ENCODE measurements at regions not wholly inside any gene's neighbourhood (a gene's known extent, or its start where the extent isn't known, plus 50 kb on each side); places are given as distances from the start of the nearest gene placed in this dataset.

DNA sequence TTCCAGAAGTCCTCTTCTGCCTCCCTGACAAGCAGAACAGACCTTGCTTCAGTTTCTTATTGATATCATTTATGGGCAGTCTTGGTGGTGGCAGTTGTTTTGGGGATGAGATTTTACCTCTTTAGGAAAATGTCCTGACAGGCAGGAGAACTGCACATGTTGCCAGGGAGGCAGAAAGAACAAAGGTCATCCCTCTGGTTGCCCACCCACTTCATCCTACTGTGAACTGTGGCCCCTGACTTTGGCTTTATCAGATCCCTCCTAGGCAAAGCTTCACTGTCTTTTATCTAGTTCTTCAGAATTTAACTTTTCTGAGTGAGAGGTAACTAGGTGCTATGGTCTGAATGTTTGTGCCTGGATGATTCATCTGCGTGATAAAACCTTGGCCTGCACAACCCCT, 2071.3 kb upstream of the CELF4 start:
- TF ChIP-seq, protein P1, sequence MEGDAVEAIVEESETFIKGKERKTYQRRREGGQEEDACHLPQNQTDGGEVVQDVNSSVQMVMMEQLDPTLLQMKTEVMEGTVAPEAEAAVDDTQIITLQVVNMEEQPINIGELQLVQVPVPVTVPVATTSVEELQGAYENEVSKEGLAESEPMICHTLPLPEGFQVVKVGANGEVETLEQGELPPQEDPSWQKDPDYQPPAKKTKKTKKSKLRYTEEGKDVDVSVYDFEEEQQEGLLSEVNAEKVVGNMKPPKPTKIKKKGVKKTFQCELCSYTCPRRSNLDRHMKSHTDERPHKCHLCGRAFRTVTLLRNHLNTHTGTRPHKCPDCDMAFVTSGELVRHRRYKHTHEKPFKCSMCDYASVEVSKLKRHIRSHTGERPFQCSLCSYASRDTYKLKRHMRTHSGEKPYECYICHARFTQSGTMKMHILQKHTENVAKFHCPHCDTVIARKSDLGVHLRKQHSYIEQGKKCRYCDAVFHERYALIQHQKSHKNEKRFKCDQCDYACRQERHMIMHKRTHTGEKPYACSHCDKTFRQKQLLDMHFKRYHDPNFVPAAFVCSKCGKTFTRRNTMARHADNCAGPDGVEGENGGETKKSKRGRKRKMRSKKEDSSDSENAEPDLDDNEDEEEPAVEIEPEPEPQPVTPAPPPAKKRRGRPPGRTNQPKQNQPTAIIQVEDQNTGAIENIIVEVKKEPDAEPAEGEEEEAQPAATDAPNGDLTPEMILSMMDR (IDR thresholded peaks at IDR 0.05): no peak
- TF ChIP-seq POLR2A (IDR thresholded peaks at IDR 0.05): no peak
- DNase-seq (no peak), ATAC-seq (no peak)
- H3K27ac ChIP-seq: no peak overlapping the region
- peaks cover 0 to 6% (median 0%) of the 10 kb centered on the region in 12 donors for H3K9me3 ChIP-seq
- no peaks in the 10 kb centered on the region for H3K36me3 ChIP-seq
- intact Hi-C loops (cut with DNase I): no loop called here
- H3K27me3 ChIP-seq: no peaks in the 10 kb centered on the region
- no peaks in the 10 kb centered on the region for H3K4me1 ChIP-seq
- WGBS, 4 donors: 89 to 100% (median 95%) methylated on average over 1 of the region's 1 CpG
- no peak overlapping the region for H3K4me3 ChIP-seq

DNA sequence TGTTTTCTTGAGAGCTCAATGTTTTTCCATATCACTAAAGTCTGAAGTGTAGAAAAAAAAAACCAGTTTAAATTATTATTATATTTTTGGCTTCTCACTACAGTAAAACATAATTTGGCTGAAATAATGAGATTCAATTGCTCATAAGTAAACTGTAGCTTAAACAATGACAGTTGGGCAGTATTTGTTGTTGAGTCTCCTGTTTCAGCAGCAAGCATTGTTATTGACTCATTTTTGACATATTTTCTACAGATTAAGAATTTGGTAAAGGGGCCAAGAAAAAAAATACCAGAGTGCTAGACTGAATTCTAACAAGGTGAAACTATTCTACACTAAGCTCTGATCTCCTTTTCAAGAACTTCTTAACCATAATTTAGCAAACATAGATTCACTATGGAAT, 2070.4 kb upstream of the CELF4 start:
- no peaks in the 10 kb centered on the region for H3K27me3 ChIP-seq
- H3K9me3 ChIP-seq: peaks cover 0 to 6% (median 0%) of the 10 kb centered on the region in 12 donors
- TF ChIP-seq POLR2A (IDR thresholded peaks at IDR 0.05): no peak
- ATAC-seq (no peak), DNase-seq (no peak)
- H3K36me3 ChIP-seq: no peaks in the 10 kb centered on the region
- H3K4me3 ChIP-seq: no peak overlapping the region
- H3K4me1 ChIP-seq: no peaks in the 10 kb centered on the region
- H3K27ac ChIP-seq: no peak overlapping the region
- intact Hi-C loops (cut with DNase I): no loop called here

DNA sequence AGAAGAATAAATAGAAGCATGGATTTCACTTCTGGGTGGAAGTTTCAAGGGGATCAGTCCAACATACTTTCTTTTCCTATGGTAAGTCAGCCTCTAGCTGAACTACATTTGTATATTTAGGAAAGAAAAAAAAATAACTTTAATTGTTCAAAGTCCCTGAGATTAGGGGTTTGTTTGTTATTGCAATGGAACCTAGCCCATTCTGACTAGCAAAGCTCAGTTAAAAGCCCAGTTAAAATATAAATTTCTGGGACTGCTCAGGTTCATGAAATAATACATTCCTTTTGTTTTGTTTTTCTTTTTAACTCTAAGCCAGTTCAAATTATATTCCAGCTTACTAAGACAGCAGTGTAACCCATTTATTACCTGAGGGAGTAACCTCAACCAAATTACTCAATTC, 2069.6 kb upstream of the CELF4 start:
- Histone ChIP-seq H3K4me1 (no peaks in the 10 kb centered on the region), H3K27me3 (no peaks in the 10 kb centered on the region), H3K4me3 (no peak overlapping the region), H3K36me3 (no peaks in the 10 kb centered on the region), H3K27ac (no peak overlapping the region), H3K9me3 (peaks cover 0 to 6% (median 0%) of the 10 kb centered on the region in 12 donors)
- ATAC-seq: no peak
- TF ChIP-seq POLR2A (IDR thresholded peaks at IDR 0.05): no peak
- TF ChIP-seq, protein P1 (IDR thresholded peaks at IDR 0.05): no peak
- no peak for DNase-seq
- intact Hi-C loops (cut with DNase I): no loop called here

DNA sequence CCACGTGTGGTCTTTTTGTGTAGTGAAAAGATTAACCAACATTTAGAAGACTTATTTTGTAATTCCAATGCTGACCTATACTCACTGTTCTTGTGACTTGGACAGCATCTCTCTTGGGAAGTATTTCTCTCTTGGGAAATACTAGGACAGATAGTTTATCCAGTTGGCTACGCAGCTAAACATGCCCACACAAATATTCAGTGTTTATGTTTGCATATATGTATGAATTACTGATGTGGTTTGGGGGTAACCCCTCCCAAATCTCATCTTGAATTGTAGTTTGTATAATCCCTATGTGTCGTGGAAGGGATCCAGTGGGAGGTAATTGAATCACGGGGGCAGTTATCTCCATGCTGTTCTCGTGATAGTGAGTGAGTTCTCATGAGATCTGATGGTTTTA, 2062.3 kb upstream of the CELF4 start:
- 52 to 76% (median 70%) methylated on average over 5 of the region's 5 CpGs for WGBS, 4 donors
- Histone ChIP-seq H3K36me3 (no peaks in the 10 kb centered on the region), H3K4me3 (no peak overlapping the region), H3K9me3 (no peaks in the 10 kb centered on the region), H3K4me1 (no peaks in the 10 kb centered on the region), H3K27me3 (no peaks in the 10 kb centered on the region), H3K27ac (no peak overlapping the region)
- TF ChIP-seq, protein P1 (IDR thresholded peaks at IDR 0.05): no peak
- TF ChIP-seq POLR2A (IDR thresholded peaks at IDR 0.05): no peak
- ATAC-seq: no peak
- no peak for DNase-seq
- intact Hi-C loops (cut with DNase I): no loop called here

DNA sequence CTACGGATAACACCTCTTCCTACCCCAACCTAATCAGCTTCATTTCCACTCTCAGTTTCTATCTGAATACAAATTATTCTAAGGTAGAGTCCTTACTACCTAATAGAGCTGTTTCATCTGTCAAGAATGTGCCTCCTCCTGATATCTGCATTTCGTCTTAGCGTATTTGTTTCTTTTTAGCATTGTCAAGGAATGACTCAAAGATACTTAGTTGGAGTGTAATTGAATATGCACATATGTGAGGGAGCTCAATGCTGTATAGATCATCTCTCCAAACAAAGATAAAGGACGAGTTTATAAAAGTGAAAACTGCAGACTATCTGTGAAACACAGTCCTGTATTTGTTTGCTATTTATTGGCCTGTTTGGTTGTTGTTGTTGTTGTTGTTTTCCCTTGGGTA, 2059.4 kb upstream of the CELF4 start:
- H3K27ac ChIP-seq: no peak overlapping the region
- H3K27me3 ChIP-seq: no peaks in the 10 kb centered on the region
- no peaks in the 10 kb centered on the region for H3K4me1 ChIP-seq
- 82 to 88% (median 85%) methylated on average over 4 of the region's 4 CpGs for WGBS, 4 donors
- H3K4me3 ChIP-seq: no peak overlapping the region
- TF ChIP-seq, protein P1 (IDR thresholded peaks at IDR 0.05): no peak
- TF ChIP-seq POLR2A (IDR thresholded peaks at IDR 0.05): no peak
- H3K36me3 ChIP-seq: no peaks in the 10 kb centered on the region
- ATAC-seq (no peak), DNase-seq (no peak)
- H3K9me3 ChIP-seq: no peaks in the 10 kb centered on the region
- intact Hi-C loops (cut with DNase I): no loop called here
